PFSK-1 (cell line): ENCODE measurements at regions not wholly inside any gene's neighbourhood (a gene's known extent, or its start where the extent isn't known, plus 50 kb on each side); places are given as distances from the start of the nearest gene placed in this dataset.

Source experiments
- FOXP2 ChIP-seq: optimal IDR thresholded peaks from 2 replicates; pipeline ENCODE3; 2011; ENCODE audit warnings: borderline replicate concordance, control low read depth, inconsistent platforms; ENCODE audit not compliant: insufficient read depth; ENCODE audit errors: extremely low read length, extremely low read depth
- POLR2AphosphoS5 ChIP-seq: IDR thresholded peaks from 2 replicates; pipeline ENCODE4 v1.6.1; 2012; ENCODE audit warnings: low read depth, mild to moderate bottlenecking, control low read depth, low read length, moderate library complexity
- SIN3A ChIP-seq: IDR thresholded peaks from 2 replicates; pipeline ENCODE4 v1.6.1; 2012; ENCODE audit warnings: mild to moderate bottlenecking, low read length, moderate library complexity, borderline replicate concordance; ENCODE audit not compliant: insufficient read depth
- TAF1 ChIP-seq: IDR thresholded peaks from 2 replicates; pipeline ENCODE4 v1.6.1; 2012; ENCODE audit warnings: low read length, control low read depth, borderline replicate concordance; ENCODE audit not compliant: insufficient read depth

GRCh38 chr2:12120281-12121150 is 374.1 kb downstream of the LPIN1 start:
- no peak for TF ChIP-seq SIN3A
- TF ChIP-seq FOXP2 = no peak
- no peak for TF ChIP-seq POLR2AphosphoS5
- TF ChIP-seq TAF1 = no peak
